Trophoblast cell (in vitro differentiated cells and primary cell): ENCODE measurements at regions not wholly inside any gene's neighbourhood (a gene's known extent, or its start where the extent isn't known, plus 50 kb on each side); places are given as distances from the start of the nearest gene placed in this dataset.

ENCODE experiments used
- DNase-seq, 2 donors: peaks; one replicate each; pipeline ENCODE4 v3.0.0-alpha.2; 2016
- H2AFZ ChIP-seq: 2 replicates; pipeline ENCODE4 v1.6.1; 2013; ENCODE audit warnings: low read length, moderate library complexity, mild to moderate bottlenecking; ENCODE audit not compliant: insufficient read depth, poor library complexity
- H2AK5ac ChIP-seq: 2 replicates; pipeline ENCODE4 v1.6.1; 2013; ENCODE audit warnings: mild to moderate bottlenecking, low read length
- H2BK120ac ChIP-seq: 2 replicates; pipeline ENCODE4 v1.6.1; 2013; ENCODE audit warnings: low read length, mild to moderate bottlenecking, moderate library complexity; ENCODE audit not compliant: insufficient read depth, poor library complexity
- H2BK12ac ChIP-seq: 2 replicates; pipeline ENCODE4 v1.6.1; 2013; ENCODE audit warnings: mild to moderate bottlenecking, low read length, moderate library complexity
- H2BK5ac ChIP-seq: 2 replicates; pipeline ENCODE4 v1.6.1; 2013; ENCODE audit warnings: low read length, low read depth, moderate library complexity, mild to moderate bottlenecking; ENCODE audit not compliant: poor library complexity
- H3K14ac ChIP-seq: 2 replicates; pipeline ENCODE4 v1.6.1; 2013; ENCODE audit warnings: mild to moderate bottlenecking, low read length
- H3K18ac ChIP-seq: 2 replicates; pipeline ENCODE4 v1.6.1; 2013; ENCODE audit warnings: mild to moderate bottlenecking, low read length
- H3K23ac ChIP-seq: 2 replicates; pipeline ENCODE4 v1.6.1; 2013; ENCODE audit warnings: low read length
- H3K27ac ChIP-seq: 2 replicates; pipeline ENCODE4 v1.5.1; 2013; ENCODE audit warnings: low read depth, mild to moderate bottlenecking, inconsistent platforms, low read length, moderate library complexity
- H3K27me3 ChIP-seq: 2 replicates; pipeline ENCODE4 v1.6.1; 2013; ENCODE audit warnings: inconsistent platforms, mild to moderate bottlenecking, low read length, moderate library complexity; ENCODE audit not compliant: insufficient read depth
- H3K36me3 ChIP-seq, 2 experiments: 1 replicate in 1 of 2; 2 replicates in 1 of 2; pipeline ENCODE4 v1.6.1; 2013; ENCODE audit warnings: low read length in 2 of 2, mild to moderate bottlenecking in 2 of 2, moderate library complexity in 1 of 2; ENCODE audit not compliant: insufficient read depth in 2 of 2, control insufficient read depth in 1 of 2
- H3K4ac ChIP-seq: 2 replicates; pipeline ENCODE4 v1.6.1; 2013; ENCODE audit warnings: low read depth, mild to moderate bottlenecking, low read length, moderate library complexity
- H3K4me1 ChIP-seq, 2 experiments: 1 replicate in 1 of 2; 2 replicates in 1 of 2; pipeline ENCODE4 v1.6.1; 2013; ENCODE audit warnings: low read length in 2 of 2, mild to moderate bottlenecking in 2 of 2, moderate library complexity in 1 of 2; ENCODE audit not compliant: insufficient read depth in 2 of 2, control insufficient read depth in 1 of 2
- H3K4me2 ChIP-seq: 2 replicates; pipeline ENCODE4 v1.6.1; 2013; ENCODE audit warnings: inconsistent platforms, mild to moderate bottlenecking, low read length, moderate library complexity
- H3K4me3 ChIP-seq: 2 replicates; pipeline ENCODE4 v1.5.1; 2013; ENCODE audit warnings: mild to moderate bottlenecking, low read depth, low read length, inconsistent platforms
- H3K79me1 ChIP-seq: one replicate; pipeline ENCODE4 v1.6.1; 2013; ENCODE audit warnings: low read length
- H3K79me2 ChIP-seq: 2 replicates; pipeline ENCODE4 v1.6.1; 2013; ENCODE audit warnings: low read length, mild to moderate bottlenecking; ENCODE audit not compliant: control insufficient read depth, insufficient read depth, poor library complexity
- H3K9ac ChIP-seq: 2 replicates; pipeline ENCODE4 v1.6.1; 2013; ENCODE audit warnings: mild to moderate bottlenecking, low read length
- H3K9me3 ChIP-seq: 2 replicates; pipeline ENCODE4 v1.6.1; 2013; ENCODE audit warnings: low read depth, mild to moderate bottlenecking, control low read depth, inconsistent platforms, low read length; ENCODE audit not compliant: insufficient read depth
- H4K12ac ChIP-seq: 2 replicates; pipeline ENCODE4 v1.6.1; 2013; ENCODE audit warnings: low read depth, mild to moderate bottlenecking, low read length, moderate library complexity
- H4K8ac ChIP-seq: 2 replicates; pipeline ENCODE4 v1.6.1; 2013; ENCODE audit warnings: low read depth, mild to moderate bottlenecking, low read length, moderate library complexity
- H4K91ac ChIP-seq: one replicate; pipeline ENCODE4 v1.6.1; 2013; ENCODE audit warnings: low read depth, mild to moderate bottlenecking, low read length, moderate library complexity
- WGBS: extraction: QIAGEN DNeasy Blood & Tissue Kit; methylation state at CpG from one replicate; pipeline ENCODE4 v1.1.7; 2013; ENCODE audit warnings: missing lambda C conversion rate; ENCODE audit not compliant: insufficient read length, insufficient coverage; ENCODE audit errors: extremely low coverage; 5-methylcytosine and 5-hydroxymethylcytosine counted together

DNA sequence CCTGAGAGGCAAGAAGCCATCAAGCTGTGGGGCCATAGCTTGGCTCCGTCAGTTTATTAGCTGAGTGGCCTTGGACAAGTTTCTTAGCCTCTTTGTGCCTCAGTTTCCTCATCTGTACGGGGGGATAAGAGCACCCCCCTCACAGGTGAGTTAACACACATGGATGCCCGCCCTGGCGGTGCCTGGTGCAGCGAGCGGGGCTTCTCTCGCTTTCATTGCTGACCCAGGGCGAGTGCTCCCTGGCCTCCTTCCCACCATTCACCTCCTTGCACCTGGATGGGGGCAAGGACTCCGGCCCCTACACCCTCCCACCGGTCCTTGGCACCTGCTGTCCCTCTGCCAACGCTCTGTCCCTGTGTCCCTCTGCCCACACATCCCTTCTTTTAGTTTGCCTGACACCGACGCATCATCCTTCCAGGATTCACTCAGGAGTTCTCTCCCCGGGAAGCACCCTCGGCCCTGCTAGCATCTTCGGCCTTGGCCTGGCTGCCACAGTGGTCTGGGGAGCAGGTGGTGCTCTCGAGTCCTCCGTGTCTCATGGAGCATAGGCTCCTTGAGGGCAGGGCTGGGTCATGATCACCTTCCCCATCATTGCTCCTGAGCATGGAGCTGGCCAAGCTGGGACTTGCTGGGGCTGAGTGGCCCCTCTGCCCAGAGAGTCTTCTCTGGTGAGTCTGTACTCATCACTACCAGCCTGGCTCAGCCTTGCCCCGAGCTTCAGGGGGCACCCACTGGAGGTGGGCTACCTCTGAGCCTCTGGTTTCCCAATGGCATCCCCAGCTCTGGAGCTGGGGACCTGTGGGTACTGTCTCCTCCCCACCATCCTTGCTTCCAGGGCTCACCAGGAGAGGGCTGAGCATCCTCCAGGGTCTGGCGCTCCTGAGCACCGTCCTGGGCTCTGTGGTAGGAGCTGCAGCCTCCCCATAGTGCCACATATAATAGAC lies 53.8 kb upstream of the SORCS2 start:
- Histone ChIP-seq H4K12ac (no peak overlapping the region), H3K27ac (no peak overlapping the region), H4K91ac (no peak overlapping the region), H2BK120ac (no peak overlapping the region), H2AFZ (no peak overlapping the region), H3K9me3 (peaks cover 3% of the 10 kb centered on the region), H4K8ac (no peak overlapping the region), H3K4me3 (no peak overlapping the region), H3K23ac (no peak overlapping the region), H3K14ac (no peak overlapping the region), H3K18ac (no peak overlapping the region), H3K79me2 (no peaks in the 10 kb centered on the region), H3K4me2 (no peak overlapping the region), H3K27me3 (no peaks in the 10 kb centered on the region), H3K79me1 (no peaks in the 10 kb centered on the region), H3K4me1 (no peaks in the 10 kb centered on the region), H3K9ac (no peak overlapping the region), H2BK5ac (no peak overlapping the region), H2BK12ac (no peak overlapping the region), H3K36me3 (no peaks in the 10 kb centered on the region), H2AK5ac (no peak overlapping the region), H3K4ac (no peak overlapping the region)
- DNase-seq: no peak
- WGBS: no CpG with 5 or more reads among the region's 21 CpGs

DNA sequence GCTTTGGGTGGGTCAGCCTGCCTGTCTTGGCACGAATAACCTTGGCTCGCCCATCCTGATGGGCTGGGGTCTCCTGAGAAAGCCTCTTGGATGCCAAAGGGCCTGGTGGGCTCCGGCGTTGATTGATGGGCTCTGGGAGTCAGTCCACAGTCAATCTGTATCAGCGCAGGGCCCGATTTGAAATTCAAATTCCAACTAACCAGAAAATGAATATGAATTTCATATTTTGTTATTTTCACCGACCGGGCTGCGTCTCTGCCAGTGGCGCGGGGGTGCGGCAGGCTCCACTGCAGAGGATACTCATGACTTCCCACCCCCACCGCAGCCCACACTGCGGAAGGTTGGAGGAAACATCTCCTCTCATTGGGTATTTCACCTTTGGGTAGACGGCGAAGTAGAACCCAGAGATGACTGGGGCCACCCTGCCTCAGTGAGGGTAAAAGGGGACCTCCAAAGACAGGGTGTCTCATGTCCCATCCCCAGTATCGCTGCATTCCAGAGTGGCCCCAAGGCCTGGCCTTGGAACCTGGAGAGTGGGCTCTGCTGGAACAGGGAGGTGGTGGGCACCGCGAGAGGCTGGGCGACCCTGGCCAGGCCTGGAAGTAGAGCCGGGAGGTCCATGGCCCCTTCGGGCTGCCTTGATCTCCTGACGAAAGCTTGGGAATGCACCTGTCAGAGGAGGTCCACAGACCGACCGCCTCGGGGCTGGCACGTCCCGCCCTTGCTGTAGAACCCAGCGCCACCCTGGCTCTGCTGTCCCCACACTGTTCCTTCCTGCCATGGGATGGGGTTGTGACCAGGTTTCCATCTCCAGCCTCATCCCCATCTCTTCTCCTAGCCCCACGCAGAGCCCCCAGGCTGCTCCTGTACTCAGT lies 54.8 kb upstream of the SORCS2 start:
- Histone ChIP-seq H3K4me3 (no peak overlapping the region), H3K4ac (no peak overlapping the region), H3K79me2 (no peaks in the 10 kb centered on the region), H4K8ac (no peak overlapping the region), H3K9ac (no peak overlapping the region), H2BK12ac (no peak overlapping the region), H4K12ac (no peak overlapping the region), H2BK5ac (no peak overlapping the region), H2AK5ac (no peak overlapping the region), H2AFZ (no peak overlapping the region), H3K14ac (no peak overlapping the region), H3K4me2 (no peak overlapping the region), H3K27me3 (no peaks in the 10 kb centered on the region), H3K79me1 (no peaks in the 10 kb centered on the region), H4K91ac (no peak overlapping the region), H3K4me1 (no peaks in the 10 kb centered on the region), H3K27ac (no peak overlapping the region), H3K23ac (no peak overlapping the region), H2BK120ac (no peak overlapping the region), H3K18ac (no peak overlapping the region), H3K36me3 (no peaks in the 10 kb centered on the region), H3K9me3 (peaks cover 6% of the 10 kb centered on the region)
- WGBS: no CpG with 5 or more reads among the region's 30 CpGs
- no peak for DNase-seq

DNA sequence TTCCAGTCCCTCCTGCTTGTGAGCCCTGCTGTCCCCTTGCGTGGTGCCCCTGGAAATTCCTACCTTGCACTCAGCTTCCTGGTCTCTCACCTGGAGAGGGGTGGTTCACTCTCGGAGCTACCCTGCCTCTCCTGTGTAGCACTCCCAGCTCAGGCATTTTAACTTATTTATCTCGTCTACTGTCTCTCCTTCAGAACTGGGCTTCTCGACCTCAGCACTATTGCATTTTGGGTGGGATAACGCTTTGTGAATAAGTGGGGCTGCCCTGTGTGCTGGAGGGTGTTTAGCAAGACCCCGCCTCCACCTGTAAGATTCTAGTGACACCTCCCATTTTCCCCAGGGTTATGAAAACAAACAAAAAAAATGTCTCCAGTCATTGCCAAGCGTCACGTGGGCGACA lies 56.0 kb upstream of the SORCS2 start:
- Histone ChIP-seq H3K79me2 (no peaks in the 10 kb centered on the region), H3K27me3 (no peaks in the 10 kb centered on the region), H3K23ac (no peak overlapping the region), H3K4me2 (no peak overlapping the region), H4K12ac (no peak overlapping the region), H3K79me1 (no peaks in the 10 kb centered on the region), H3K27ac (no peak overlapping the region), H3K9ac (no peak overlapping the region), H3K14ac (no peak overlapping the region), H3K4ac (no peak overlapping the region), H2AK5ac (no peak overlapping the region), H2AFZ (no peak overlapping the region), H3K36me3 (no peaks in the 10 kb centered on the region), H4K8ac (no peak overlapping the region), H3K18ac (no peak overlapping the region), H2BK120ac (no peak overlapping the region), H3K4me1 (no peaks in the 10 kb centered on the region), H3K9me3 (peaks cover 11% of the 10 kb centered on the region), H2BK5ac (no peak overlapping the region), H3K4me3 (no peak overlapping the region), H4K91ac (no peak overlapping the region), H2BK12ac (no peak overlapping the region)
- WGBS: no CpG with 5 or more reads among the region's 9 CpGs
- DNase-seq: no peak

DNA sequence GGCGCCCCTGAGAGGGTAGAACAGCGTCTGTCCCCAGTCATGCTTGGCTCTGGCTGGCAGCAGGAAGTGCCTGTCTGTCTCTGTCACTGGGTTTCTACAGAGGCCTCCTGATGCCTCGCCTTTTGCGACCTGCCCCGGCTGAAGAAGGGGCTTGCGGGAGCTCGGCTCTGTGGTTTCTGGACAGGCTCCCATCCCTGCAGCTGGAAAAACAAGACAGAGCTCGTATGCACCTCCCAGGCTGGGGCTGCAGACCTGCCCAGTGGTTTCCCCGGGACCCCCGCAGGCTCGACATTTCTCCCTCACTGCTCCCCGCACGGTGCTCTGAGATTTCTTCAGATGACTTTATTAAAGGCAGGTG lies 57.0 kb upstream of the SORCS2 start:
- Histone ChIP-seq H3K9me3 (peaks cover 20% of the 10 kb centered on the region), H3K14ac (no peak overlapping the region), H2BK120ac (no peak overlapping the region), H4K12ac (no peak overlapping the region), H2AFZ (no peak overlapping the region), H2BK5ac (no peak overlapping the region), H2BK12ac (no peak overlapping the region), H2AK5ac (no peak overlapping the region), H4K91ac (no peak overlapping the region), H3K4ac (no peak overlapping the region), H3K9ac (no peak overlapping the region), H3K36me3 (no peaks in the 10 kb centered on the region), H3K27me3 (no peaks in the 10 kb centered on the region), H3K27ac (no peak overlapping the region), H3K79me2 (no peaks in the 10 kb centered on the region), H4K8ac (no peak overlapping the region), H3K18ac (no peak overlapping the region), H3K4me1 (no peaks in the 10 kb centered on the region), H3K4me3 (no peak overlapping the region), H3K4me2 (no peak overlapping the region), H3K23ac (no peak overlapping the region), H3K79me1 (no peaks in the 10 kb centered on the region)
- WGBS: no CpG with 5 or more reads among the region's 13 CpGs
- no peak for DNase-seq
